HG03045 (cell line): ENCODE measurements at regions not wholly inside any gene's neighbourhood (a gene's known extent, or its start where the extent isn't known, plus 50 kb on each side); places are given as distances from the start of the nearest gene placed in this dataset.

Experiments used
- ATAC-seq: cut with Tn5 transposase; IDR thresholded peaks from one replicate; pipeline ENCODE4 v1.9.1; 2021; ENCODE audit warnings: mild to moderate bottlenecking, moderate library complexity; ENCODE audit not compliant: unreplicated experiment

DNA sequence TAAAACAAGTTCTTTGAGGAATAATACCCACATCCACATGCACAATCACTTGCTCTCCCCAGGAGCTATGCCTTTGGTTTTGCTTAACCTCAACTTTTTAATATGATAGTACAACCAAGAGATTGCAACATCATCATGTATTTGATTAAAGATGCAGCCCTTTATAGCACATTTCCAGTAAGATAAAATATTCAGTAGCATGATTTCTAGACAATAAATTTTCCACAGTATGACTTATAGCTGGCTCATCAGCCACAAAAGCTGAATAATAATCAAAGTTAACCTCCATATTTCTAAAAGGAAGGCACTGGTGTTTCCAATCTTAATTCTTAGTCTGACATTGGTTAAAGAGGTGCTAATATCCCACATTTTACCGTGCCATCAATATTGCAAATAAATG, 622.5 kb downstream of the TBL1XR1 start:
- no peak for ATAC-seq

GRCh38 chr3:176571926-176572325, 625.4 kb downstream of the TBL1XR1 start:
- ATAC-seq, result no peak

- no peak for ATAC-seq
Observed at GRCh38 chr3:176570992-176571391, 626.3 kb downstream of the TBL1XR1 start.

- no peak for ATAC-seq
Observed at GRCh38 chr3:176568189-176568588, 629.1 kb downstream of the TBL1XR1 start.

- ATAC-seq, result no peak
Observed at GRCh38 chr3:176566757-176567156, 630.5 kb downstream of the TBL1XR1 start.

DNA sequence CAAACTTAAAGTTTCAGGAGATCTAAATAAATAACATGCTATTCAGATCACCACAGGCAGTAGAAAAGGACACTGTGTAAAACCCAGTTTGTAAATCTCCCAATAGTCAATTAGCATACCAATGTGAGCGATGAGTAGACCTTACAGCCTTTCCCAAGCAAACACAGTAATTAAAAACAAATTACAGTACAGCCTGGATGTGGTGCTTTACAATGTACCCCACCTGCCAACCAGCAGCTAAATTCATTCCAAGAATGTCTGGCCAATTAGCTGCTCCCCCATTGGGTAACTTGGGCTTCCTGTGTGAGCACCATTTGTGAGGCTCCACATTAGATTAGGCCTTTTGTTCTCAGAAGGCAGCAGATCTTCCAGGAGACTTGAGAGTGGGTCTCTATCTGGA, 635.0 kb downstream of the TBL1XR1 start:
- ATAC-seq, result no peak

GRCh38 chr3:176561826-176562225, 635.5 kb downstream of the TBL1XR1 start:
- no peak for ATAC-seq

GRCh38 chr3:176554791-176555654, 642.3 kb downstream of the TBL1XR1 start:
- no peak for ATAC-seq

GRCh38 chr3:176554264-176554663, 643.0 kb downstream of the TBL1XR1 start:
- no peak for ATAC-seq

GRCh38 chr3:176526942-176527341, 670.3 kb downstream of the TBL1XR1 start:
- ATAC-seq, result no peak

DNA sequence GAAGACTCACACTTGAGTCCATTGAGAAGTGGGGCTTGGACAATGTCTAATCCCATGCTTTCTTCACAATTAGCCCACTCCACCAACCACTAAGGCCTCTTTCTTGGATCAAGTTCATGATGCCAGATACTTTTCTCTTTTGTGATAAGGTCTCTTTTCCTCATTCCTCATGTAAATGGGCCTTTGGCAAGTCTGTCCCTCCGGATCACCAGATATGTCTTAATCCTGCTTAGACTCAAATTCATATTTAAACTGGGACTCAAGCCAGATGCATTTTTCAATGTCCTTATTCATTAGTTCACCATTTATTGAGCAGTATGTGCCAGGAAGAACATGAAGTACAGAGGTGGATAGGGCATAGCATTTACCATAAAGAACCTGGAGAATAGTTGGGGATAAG, 671.1 kb downstream of the TBL1XR1 start:
- no peak for ATAC-seq

GRCh38 chr3:176523114-176523513, 674.2 kb downstream of the TBL1XR1 start:
- no peak for ATAC-seq

DNA sequence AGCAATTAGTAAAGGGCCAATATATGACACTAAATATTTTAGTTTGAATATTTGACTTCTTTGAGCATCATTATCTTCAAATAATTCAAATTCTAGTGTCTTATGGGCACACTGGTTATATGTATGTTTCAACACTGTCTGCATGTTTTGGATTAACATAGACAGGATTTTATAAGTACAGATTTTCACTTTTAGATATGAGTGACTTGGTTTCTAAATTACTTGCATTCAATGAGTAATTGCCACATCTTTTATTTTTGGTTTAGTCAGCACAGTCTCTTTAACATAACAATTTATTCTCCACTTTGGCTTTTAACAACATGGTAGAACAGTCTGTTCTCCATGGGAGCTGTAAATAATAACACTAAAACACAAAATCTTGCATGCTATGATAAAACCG, 674.8 kb downstream of the TBL1XR1 start:
- ATAC-seq, result no peak

GRCh38 chr3:176521531-176522175, 675.6 kb downstream of the TBL1XR1 start:
- ATAC-seq, result no peak

DNA sequence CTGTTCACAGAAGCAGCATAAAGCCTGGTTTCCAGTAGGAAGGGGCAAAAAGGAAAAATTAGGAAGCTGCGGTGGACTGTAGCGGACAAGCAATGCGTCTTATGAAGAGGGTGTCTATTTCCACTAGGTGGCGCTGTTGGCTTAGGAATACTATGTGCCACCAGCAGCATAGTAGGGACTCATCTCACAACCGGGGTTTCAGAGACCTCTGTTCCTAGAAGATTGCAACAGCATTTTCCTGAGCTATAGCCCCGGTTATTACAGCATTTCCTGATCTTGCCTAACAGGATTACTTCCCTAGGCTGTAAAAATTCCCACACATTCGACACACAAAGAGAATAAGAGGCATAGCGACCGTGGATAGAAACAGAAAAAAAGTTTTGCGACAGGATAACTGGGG, 683.0 kb downstream of the TBL1XR1 start:
- ATAC-seq, result no peak

DNA sequence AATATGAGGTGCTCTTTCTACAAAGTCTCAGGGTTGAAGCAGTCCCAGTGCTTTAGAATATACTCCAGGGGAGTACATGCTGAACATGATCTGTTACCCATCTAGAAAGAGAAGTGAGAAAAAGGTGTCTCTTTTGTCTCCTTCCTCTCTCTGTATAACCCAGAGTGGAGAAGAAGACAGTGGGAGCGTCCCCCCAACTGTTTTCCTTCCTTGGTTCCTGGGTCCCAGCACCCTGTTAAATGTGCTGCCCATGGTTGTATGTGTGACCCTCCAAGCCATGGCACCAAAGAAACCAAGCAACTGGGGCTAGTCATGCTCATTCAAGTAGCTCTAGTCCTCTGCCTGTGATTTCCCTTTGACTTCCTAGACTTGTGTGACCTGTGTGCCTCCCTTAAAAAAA, 683.7 kb downstream of the TBL1XR1 start:
- no peak for ATAC-seq

- ATAC-seq, result no peak
Observed at GRCh38 chr3:176512037-176512436, 685.2 kb downstream of the TBL1XR1 start.

GRCh38 chr3:176510097-176510496, 687.2 kb downstream of the TBL1XR1 start:
- ATAC-seq, result no peak

- no peak for ATAC-seq
Observed at GRCh38 chr3:176505878-176506621, 691.2 kb downstream of the TBL1XR1 start.

GRCh38 chr3:176491084-176491483, 706.2 kb downstream of the TBL1XR1 start:
- ATAC-seq, result no peak

DNA sequence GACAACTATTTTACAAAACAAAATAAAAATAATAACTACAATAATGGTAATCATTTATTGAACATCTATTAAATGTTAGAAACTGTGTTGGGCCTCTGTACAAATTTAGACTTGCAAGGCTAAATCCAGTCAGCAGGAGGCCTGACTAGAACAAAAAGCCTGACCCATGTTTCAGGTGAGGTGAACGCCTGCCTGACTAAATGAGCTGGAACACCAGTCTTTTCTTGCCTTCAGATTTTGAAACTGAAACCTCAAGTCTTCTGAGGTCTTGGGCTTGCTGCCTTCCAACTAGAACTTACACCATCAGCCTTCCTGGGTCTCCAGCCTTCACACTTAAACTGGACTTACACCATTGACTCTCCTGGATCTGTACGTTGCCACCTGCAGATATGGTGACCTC, 706.9 kb downstream of the TBL1XR1 start:
- no peak for ATAC-seq

GRCh38 chr3:176479248-176479647, 718.0 kb downstream of the TBL1XR1 start:
- ATAC-seq, result no peak
